ENCODE measurements at regions not wholly inside any gene's neighbourhood (a gene's known extent, or its start where the extent isn't known, plus 50 kb on each side); places are given as distances from the start of the nearest gene placed in this dataset.

DNA sequence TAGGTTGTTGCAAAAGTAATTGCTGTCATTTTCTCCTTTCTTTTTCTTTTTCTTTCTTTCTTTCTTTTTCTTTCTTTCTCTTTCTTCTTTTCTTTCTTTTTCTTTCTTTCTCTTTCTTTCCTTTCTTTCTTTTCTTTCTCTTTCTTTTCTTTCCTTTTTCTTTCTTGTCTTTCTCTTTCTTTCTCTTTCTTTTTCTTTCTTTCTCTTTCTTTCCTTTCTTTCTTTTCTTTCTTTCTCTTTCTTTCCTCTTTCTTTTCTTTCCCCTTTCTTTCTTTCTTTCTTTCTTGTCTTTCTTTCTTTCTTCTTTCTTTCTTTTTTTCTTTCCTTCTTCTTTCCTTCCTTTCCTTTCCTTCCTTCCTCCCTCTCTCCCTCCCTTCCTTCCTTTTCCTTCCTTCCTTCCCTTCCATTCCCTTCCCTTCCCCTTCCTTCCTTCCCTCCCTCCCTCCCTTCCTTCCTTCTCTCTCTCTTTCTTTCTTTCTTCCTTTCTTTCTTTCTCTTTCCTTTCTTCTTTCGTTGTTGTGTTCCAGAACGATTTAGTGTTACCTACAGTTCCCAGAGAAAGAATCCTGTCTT is 178.9 kb downstream of the RPIA start:
- H3K27me3 ChIP-seq (ENCODE audit: insufficient read depth) = no peaks in the 10 kb centered on the region
- no peak overlapping the region for H3K4me3 Mint-ChIP-seq

More for the DNA sequence above, 178.9 kb downstream of the RPIA start:
- no peak overlapping the region for H3K4me3 ChIP-seq
- no peak overlapping the region for H3K27ac ChIP-seq (ENCODE audit: low read depth)
- H3K4me2 ChIP-seq = no peak overlapping the region
- no peak for DNase-seq (ENCODE audit: low spot score)
- no peak overlapping the region for H2AFZ ChIP-seq
- no peak overlapping the region for H3K27ac Mint-ChIP-seq
- H4K20me1 ChIP-seq (replicated peaks; ENCODE audit: insufficient read depth) = no peaks in the 10 kb centered on the region; the same call in 1 of the 2 replicates
- no peaks in the 10 kb centered on the region for H3K27me3 Mint-ChIP-seq (ENCODE audit: insufficient read depth, low read depth, poor library complexity)
- TF ChIP-seq ZNF331 (CRISPR knock-in tag; IDR thresholded peaks at IDR 0.05; ENCODE audit: low read depth) (no peak), EZH2phosphoT487 (IDR thresholded peaks at IDR 0.05; ENCODE audit: unreplicated experiment) (no peak), ZNF114 (CRISPR knock-in tag; IDR thresholded peaks at IDR 0.05) (no peak), EZH2 (IDR thresholded peaks at IDR 0.05; ENCODE audit: low read depth, unreplicated experiment) (no peak), NANOG (IDR thresholded peaks at IDR 0.05; ENCODE audit: borderline replicate concordance) (no peak), STAT1 (IDR thresholded peaks at IDR 0.05; ENCODE audit: unreplicated experiment) (no peak), POLR2AphosphoS5 (IDR thresholded peaks at IDR 0.05; ENCODE audit: low read depth) (no peak), JUNB (IDR thresholded peaks at IDR 0.05; ENCODE audit: unreplicated experiment) (no peak), CREB1 (CRISPR knock-in tag; IDR thresholded peaks at IDR 0.05; ENCODE audit: low read depth) (no peak)
- TF ChIP-seq, protein P1, sequence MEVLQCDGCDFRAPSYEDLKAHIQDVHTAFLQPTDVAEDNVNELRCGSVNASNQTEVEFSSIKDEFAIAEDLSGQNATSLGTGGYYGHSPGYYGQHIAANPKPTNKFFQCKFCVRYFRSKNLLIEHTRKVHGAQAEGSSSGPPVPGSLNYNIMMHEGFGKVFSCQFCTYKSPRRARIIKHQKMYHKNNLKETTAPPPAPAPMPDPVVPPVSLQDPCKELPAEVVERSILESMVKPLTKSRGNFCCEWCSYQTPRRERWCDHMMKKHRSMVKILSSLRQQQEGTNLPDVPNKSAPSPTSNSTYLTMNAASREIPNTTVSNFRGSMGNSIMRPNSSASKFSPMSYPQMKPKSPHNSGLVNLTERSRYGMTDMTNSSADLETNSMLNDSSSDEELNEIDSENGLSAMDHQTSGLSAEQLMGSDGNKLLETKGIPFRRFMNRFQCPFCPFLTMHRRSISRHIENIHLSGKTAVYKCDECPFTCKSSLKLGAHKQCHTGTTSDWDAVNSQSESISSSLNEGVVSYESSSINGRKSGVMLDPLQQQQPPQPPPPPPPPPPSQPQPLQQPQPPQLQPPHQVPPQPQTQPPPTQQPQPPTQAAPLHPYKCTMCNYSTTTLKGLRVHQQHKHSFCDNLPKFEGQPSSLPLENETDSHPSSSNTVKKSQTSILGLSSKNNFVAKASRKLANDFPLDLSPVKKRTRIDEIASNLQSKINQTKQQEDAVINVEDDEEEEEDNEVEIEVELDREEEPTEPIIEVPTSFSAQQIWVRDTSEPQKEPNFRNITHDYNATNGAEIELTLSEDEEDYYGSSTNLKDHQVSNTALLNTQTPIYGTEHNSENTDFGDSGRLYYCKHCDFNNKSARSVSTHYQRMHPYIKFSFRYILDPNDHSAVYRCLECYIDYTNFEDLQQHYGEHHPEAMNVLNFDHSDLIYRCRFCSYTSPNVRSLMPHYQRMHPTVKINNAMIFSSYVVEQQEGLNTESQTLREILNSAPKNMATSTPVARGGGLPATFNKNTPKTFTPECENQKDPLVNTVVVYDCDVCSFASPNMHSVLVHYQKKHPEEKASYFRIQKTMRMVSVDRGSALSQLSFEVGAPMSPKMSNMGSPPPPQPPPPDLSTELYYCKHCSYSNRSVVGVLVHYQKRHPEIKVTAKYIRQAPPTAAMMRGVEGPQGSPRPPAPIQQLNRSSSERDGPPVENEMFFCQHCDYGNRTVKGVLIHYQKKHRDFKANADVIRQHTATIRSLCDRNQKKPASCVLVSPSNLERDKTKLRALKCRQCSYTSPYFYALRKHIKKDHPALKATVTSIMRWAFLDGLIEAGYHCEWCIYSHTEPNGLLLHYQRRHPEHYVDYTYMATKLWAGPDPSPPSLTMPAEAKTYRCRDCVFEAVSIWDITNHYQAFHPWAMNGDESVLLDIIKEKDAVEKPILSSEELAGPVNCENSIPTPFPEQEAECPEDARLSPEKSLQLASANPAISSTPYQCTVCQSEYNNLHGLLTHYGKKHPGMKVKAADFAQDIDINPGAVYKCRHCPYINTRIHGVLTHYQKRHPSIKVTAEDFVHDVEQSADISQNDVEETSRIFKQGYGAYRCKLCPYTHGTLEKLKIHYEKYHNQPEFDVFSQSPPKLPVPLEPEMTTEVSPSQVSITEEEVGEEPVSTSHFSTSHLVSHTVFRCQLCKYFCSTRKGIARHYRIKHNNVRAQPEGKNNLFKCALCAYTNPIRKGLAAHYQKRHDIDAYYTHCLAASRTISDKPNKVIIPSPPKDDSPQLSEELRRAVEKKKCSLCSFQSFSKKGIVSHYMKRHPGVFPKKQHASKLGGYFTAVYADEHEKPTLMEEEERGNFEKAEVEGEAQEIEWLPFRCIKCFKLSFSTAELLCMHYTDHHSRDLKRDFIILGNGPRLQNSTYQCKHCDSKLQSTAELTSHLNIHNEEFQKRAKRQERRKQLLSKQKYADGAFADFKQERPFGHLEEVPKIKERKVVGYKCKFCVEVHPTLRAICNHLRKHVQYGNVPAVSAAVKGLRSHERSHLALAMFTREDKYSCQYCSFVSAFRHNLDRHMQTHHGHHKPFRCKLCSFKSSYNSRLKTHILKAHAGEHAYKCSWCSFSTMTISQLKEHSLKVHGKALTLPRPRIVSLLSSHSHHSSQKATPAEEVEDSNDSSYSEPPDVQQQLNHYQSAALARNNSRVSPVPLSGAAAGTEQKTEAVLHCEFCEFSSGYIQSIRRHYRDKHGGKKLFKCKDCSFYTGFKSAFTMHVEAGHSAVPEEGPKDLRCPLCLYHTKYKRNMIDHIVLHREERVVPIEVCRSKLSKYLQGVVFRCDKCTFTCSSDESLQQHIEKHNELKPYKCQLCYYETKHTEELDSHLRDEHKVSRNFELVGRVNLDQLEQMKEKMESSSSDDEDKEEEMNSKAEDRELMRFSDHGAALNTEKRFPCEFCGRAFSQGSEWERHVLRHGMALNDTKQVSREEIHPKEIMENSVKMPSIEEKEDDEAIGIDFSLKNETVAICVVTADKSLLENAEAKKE (CRISPR knock-in tag; IDR thresholded peaks at IDR 0.05) = no peak
- TF ChIP-seq, protein P2, sequence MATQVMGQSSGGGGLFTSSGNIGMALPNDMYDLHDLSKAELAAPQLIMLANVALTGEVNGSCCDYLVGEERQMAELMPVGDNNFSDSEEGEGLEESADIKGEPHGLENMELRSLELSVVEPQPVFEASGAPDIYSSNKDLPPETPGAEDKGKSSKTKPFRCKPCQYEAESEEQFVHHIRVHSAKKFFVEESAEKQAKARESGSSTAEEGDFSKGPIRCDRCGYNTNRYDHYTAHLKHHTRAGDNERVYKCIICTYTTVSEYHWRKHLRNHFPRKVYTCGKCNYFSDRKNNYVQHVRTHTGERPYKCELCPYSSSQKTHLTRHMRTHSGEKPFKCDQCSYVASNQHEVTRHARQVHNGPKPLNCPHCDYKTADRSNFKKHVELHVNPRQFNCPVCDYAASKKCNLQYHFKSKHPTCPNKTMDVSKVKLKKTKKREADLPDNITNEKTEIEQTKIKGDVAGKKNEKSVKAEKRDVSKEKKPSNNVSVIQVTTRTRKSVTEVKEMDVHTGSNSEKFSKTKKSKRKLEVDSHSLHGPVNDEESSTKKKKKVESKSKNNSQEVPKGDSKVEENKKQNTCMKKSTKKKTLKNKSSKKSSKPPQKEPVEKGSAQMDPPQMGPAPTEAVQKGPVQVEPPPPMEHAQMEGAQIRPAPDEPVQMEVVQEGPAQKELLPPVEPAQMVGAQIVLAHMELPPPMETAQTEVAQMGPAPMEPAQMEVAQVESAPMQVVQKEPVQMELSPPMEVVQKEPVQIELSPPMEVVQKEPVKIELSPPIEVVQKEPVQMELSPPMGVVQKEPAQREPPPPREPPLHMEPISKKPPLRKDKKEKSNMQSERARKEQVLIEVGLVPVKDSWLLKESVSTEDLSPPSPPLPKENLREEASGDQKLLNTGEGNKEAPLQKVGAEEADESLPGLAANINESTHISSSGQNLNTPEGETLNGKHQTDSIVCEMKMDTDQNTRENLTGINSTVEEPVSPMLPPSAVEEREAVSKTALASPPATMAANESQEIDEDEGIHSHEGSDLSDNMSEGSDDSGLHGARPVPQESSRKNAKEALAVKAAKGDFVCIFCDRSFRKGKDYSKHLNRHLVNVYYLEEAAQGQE (IDR thresholded peaks at IDR 0.05; ENCODE audit: unreplicated experiment) = no peak
- TF ChIP-seq, protein P3, sequence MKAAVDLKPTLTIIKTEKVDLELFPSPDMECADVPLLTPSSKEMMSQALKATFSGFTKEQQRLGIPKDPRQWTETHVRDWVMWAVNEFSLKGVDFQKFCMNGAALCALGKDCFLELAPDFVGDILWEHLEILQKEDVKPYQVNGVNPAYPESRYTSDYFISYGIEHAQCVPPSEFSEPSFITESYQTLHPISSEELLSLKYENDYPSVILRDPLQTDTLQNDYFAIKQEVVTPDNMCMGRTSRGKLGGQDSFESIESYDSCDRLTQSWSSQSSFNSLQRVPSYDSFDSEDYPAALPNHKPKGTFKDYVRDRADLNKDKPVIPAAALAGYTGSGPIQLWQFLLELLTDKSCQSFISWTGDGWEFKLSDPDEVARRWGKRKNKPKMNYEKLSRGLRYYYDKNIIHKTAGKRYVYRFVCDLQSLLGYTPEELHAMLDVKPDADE (IDR thresholded peaks at IDR 0.05) = no peak
- TF ChIP-seq, protein P4, sequence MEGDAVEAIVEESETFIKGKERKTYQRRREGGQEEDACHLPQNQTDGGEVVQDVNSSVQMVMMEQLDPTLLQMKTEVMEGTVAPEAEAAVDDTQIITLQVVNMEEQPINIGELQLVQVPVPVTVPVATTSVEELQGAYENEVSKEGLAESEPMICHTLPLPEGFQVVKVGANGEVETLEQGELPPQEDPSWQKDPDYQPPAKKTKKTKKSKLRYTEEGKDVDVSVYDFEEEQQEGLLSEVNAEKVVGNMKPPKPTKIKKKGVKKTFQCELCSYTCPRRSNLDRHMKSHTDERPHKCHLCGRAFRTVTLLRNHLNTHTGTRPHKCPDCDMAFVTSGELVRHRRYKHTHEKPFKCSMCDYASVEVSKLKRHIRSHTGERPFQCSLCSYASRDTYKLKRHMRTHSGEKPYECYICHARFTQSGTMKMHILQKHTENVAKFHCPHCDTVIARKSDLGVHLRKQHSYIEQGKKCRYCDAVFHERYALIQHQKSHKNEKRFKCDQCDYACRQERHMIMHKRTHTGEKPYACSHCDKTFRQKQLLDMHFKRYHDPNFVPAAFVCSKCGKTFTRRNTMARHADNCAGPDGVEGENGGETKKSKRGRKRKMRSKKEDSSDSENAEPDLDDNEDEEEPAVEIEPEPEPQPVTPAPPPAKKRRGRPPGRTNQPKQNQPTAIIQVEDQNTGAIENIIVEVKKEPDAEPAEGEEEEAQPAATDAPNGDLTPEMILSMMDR (conservative IDR thresholded peaks at IDR 0.05; ENCODE audit: low read depth in 2 of 2) = no peak
- peaks cover under 1% of the 10 kb centered on the region; the same call in 1 of the 2 replicates for H3K4me1 ChIP-seq (ENCODE audit: insufficient read depth)
- ATAC-seq = no peak
- no peaks in the 10 kb centered on the region for H3K36me3 Mint-ChIP-seq (ENCODE audit: low read depth)
- no peaks in the 10 kb centered on the region for H3K36me3 ChIP-seq (ENCODE audit: insufficient read depth)
- H3K79me2 ChIP-seq (replicated peaks; ENCODE audit: insufficient read depth) = no peaks in the 10 kb centered on the region
- no peaks in the 10 kb centered on the region for H3F3A ChIP-seq (replicated peaks; ENCODE audit: low read depth)
- no peaks in the 10 kb centered on the region for H3K9me2 ChIP-seq (ENCODE audit: insufficient read depth)
- H3K4me1 Mint-ChIP-seq = peaks cover 6% of the 10 kb centered on the region; the same call in 2 of the 3 replicates
- H3K9me3 Mint-ChIP-seq = no peaks in the 10 kb centered on the region
